Right cardiac atrium (tissue), 5 donors: ENCODE measurements at regions not wholly inside any gene's neighbourhood (a gene's known extent, or its start where the extent isn't known, plus 50 kb on each side); places are given as distances from the start of the nearest gene placed in this dataset.

Experiments used
- ATAC-seq, 2 donors: fragments of 200-7000 bp; cut with Tn5 transposase; one replicate each; pipeline versions ENCODE4 v1.8.0 to v1.9.1; 2020; ENCODE audit warnings: moderate library complexity in 2 of 2, mild to moderate bottlenecking in 1 of 2
- DNase-seq, 3 donors: peaks; one replicate each; pipeline ENCODE4 v3.0.0-alpha.2; 2020
- H3K27ac ChIP-seq: one replicate; pipeline ENCODE4 v1.5.1; 2013; ENCODE audit warnings: mild to moderate bottlenecking, low read length, control low read depth, moderate library complexity
- H3K27me3 ChIP-seq: one replicate; pipeline ENCODE4 v1.6.1; 2013; ENCODE audit not compliant: control insufficient read depth, insufficient read depth
- H3K4me1 ChIP-seq: one replicate; pipeline ENCODE4 v1.6.1; 2013; ENCODE audit warnings: low read length; ENCODE audit not compliant: control insufficient read depth, insufficient read depth
- H3K4me3 ChIP-seq: one replicate; pipeline ENCODE4 v1.5.1; 2013; ENCODE audit warnings: low read length, control low read depth
- H3K9me3 ChIP-seq: one replicate; pipeline ENCODE4 v1.6.1; 2013; ENCODE audit warnings: low read length; ENCODE audit not compliant: control insufficient read depth
- WGBS: extraction: QIAGEN DNeasy Blood & Tissue Kit; methylation state at CpG from one replicate; pipeline ENCODE4 v1.1.7; 2013; 5-methylcytosine and 5-hydroxymethylcytosine counted together
- intact Hi-C, 4 donors: fragments of 100-400 bp; cut with DNase I; formaldehyde crosslinking; loops; one replicate each; pipeline versions ENCODE4 v1.11.0 to v1.14.0; 2022 to 2023
- donor health status: healthy with polysubstance abuse.
- donor health status: DM: no; HTN: yes; CAD: no.
- donor health status: DM: no; HTN: no; CAD: no.
- donor health status: DM: no; HTN: yes; CAD: no; lungs with severe emphysema.
- donor health status: DM: yes; HTN: yes; CAD: no.

- no peak overlapping the region for H3K4me3 ChIP-seq
- H3K27me3 ChIP-seq = no peaks in the 10 kb centered on the region
- intact Hi-C loops = no loop called here
- no peaks in the 10 kb centered on the region for H3K4me1 ChIP-seq
- 90% methylated on average over 3 of the region's 3 CpGs for WGBS
- ATAC-seq (no peak), DNase-seq (no peak)
- no peaks in the 10 kb centered on the region for H3K9me3 ChIP-seq
- no peak overlapping the region for H3K27ac ChIP-seq
Measured at GRCh38 chr5:166486348-166486747, 1805.1 kb upstream of the WWC1 start.

GRCh38 chr5:166488560-166488959, 1802.9 kb upstream of the WWC1 start:
- no peak for ATAC-seq
- 71% methylated on average over 3 of the region's 3 CpGs for WGBS
- Histone ChIP-seq H3K4me1 (no peaks in the 10 kb centered on the region), H3K9me3 (no peaks in the 10 kb centered on the region), H3K27ac (no peak overlapping the region), H3K4me3 (no peak overlapping the region), H3K27me3 (no peaks in the 10 kb centered on the region)
- no peak for DNase-seq
- intact Hi-C loops = no loop called here

GRCh38 chr5:166493040-166493439, 1798.4 kb upstream of the WWC1 start:
- Histone ChIP-seq H3K27ac (no peak overlapping the region), H3K4me1 (no peaks in the 10 kb centered on the region), H3K4me3 (no peak overlapping the region), H3K9me3 (no peaks in the 10 kb centered on the region), H3K27me3 (no peaks in the 10 kb centered on the region)
- ATAC-seq (peak; percentile 49 to 80), DNase-seq (no peak)
- 50% methylated on average over 2 of the region's 2 CpGs for WGBS
- intact Hi-C loops = no loop called here

- H3K9me3 ChIP-seq = no peaks in the 10 kb centered on the region
- no peaks in the 10 kb centered on the region for H3K27me3 ChIP-seq
- H3K27ac ChIP-seq = no peak overlapping the region
- no peaks in the 10 kb centered on the region for H3K4me1 ChIP-seq
- intact Hi-C loops = no loop called here
- DNase-seq (no peak), ATAC-seq (peak; percentile 61 to 68)
- H3K4me3 ChIP-seq = no peak overlapping the region
- WGBS = 44% methylated on average over 7 of the region's 7 CpGs
Measured at GRCh38 chr5:166493612-166494011, 1797.8 kb upstream of the WWC1 start.

GRCh38 chr5:166497496-166498104, 1793.8 kb upstream of the WWC1 start:
- WGBS = 64% methylated on average over 3 of the region's 3 CpGs
- ATAC-seq = no peak
- Histone ChIP-seq H3K27me3 (no peaks in the 10 kb centered on the region), H3K9me3 (no peaks in the 10 kb centered on the region), H3K4me3 (no peak overlapping the region), H3K27ac (no peak overlapping the region), H3K4me1 (no peaks in the 10 kb centered on the region)
- intact Hi-C loops = no loop called here
- no peak for DNase-seq

- ATAC-seq (no peak), DNase-seq (no peak)
- Histone ChIP-seq H3K4me3 (no peak overlapping the region), H3K27me3 (no peaks in the 10 kb centered on the region), H3K4me1 (no peaks in the 10 kb centered on the region), H3K27ac (no peak overlapping the region), H3K9me3 (no peaks in the 10 kb centered on the region)
- intact Hi-C loops = no loop called here
- 78% methylated on average over 3 of the region's 3 CpGs for WGBS
Measured at GRCh38 chr5:166499447-166500240, 1791.8 kb upstream of the WWC1 start.

GRCh38 chr5:166503506-166503905, 1787.9 kb upstream of the WWC1 start:
- no peak overlapping the region for H3K4me3 ChIP-seq
- no peaks in the 10 kb centered on the region for H3K9me3 ChIP-seq
- no peaks in the 10 kb centered on the region for H3K4me1 ChIP-seq
- 84% methylated on average over 1 of the region's 1 CpG for WGBS
- DNase-seq = no peak
- no peak for ATAC-seq
- H3K27ac ChIP-seq = no peak overlapping the region
- intact Hi-C loops = no loop called here
- H3K27me3 ChIP-seq = no peaks in the 10 kb centered on the region

- Histone ChIP-seq H3K27me3 (no peaks in the 10 kb centered on the region), H3K4me3 (no peak overlapping the region), H3K9me3 (no peaks in the 10 kb centered on the region), H3K27ac (no peak overlapping the region), H3K4me1 (no peaks in the 10 kb centered on the region)
- 65% methylated on average over 2 of the region's 2 CpGs for WGBS
- intact Hi-C loops = no loop called here
- DNase-seq (no peak), ATAC-seq (no peak)
Measured at GRCh38 chr5:166505067-166505466, 1786.4 kb upstream of the WWC1 start.

GRCh38 chr5:166505544-166505943, 1785.9 kb upstream of the WWC1 start:
- H3K27me3 ChIP-seq = no peaks in the 10 kb centered on the region

GRCh38 chr5:166507810-166508425, 1783.5 kb upstream of the WWC1 start:
- H3K4me1 ChIP-seq = no peaks in the 10 kb centered on the region
- H3K27ac ChIP-seq = no peak overlapping the region
- WGBS = 70% methylated on average over 2 of the region's 2 CpGs
- intact Hi-C loops = no loop called here
- no peak for ATAC-seq
- no peaks in the 10 kb centered on the region for H3K27me3 ChIP-seq
- no peak for DNase-seq
- no peaks in the 10 kb centered on the region for H3K9me3 ChIP-seq
- H3K4me3 ChIP-seq = no peak overlapping the region

More at GRCh38 chr5:166505544-166505943, 1785.9 kb upstream of the WWC1 start:
- ATAC-seq (no peak), DNase-seq (no peak)
- Histone ChIP-seq H3K9me3 (no peaks in the 10 kb centered on the region), H3K27ac (no peak overlapping the region), H3K4me1 (no peaks in the 10 kb centered on the region), H3K4me3 (no peak overlapping the region)
- intact Hi-C loops = no loop called here

GRCh38 chr5:166509085-166509484, 1782.4 kb upstream of the WWC1 start:
- 52% methylated on average over 3 of the region's 3 CpGs for WGBS

More at GRCh38 chr5:166509085-166509484, 1782.4 kb upstream of the WWC1 start:
- H3K9me3 ChIP-seq = no peaks in the 10 kb centered on the region
- ATAC-seq = no peak
- no peaks in the 10 kb centered on the region for H3K4me1 ChIP-seq
- DNase-seq = no peak
- H3K4me3 ChIP-seq = no peak overlapping the region
- H3K27ac ChIP-seq = no peak overlapping the region
- intact Hi-C loops = no loop called here
- no peaks in the 10 kb centered on the region for H3K27me3 ChIP-seq
